HuH-7.5 (cell line): ENCODE measurements at regions not wholly inside any gene's neighbourhood (a gene's known extent, or its start where the extent isn't known, plus 50 kb on each side); places are given as distances from the start of the nearest gene placed in this dataset.
"Not testable (repeated sequence)": the region's sequence is repeated elsewhere in the genome, so short reads cannot be mapped to it uniquely, and the experiment has no call there.

Experiments
- DNase-seq: peaks from one replicate; pipeline ENCODE4 v3.0.0; 2011; ENCODE audit warnings: low spot score

- DNase-seq, result no peak
These were observed 115.2 kb upstream of the IFNE start for GRCh38 chr9:21597284-21597683.

- DNase-seq, result no peak
These were observed 116.6 kb upstream of the IFNE start for GRCh38 chr9:21598749-21599148.

GRCh38 chr9:21605489-21605931, 123.4 kb upstream of the IFNE start:
- no peak for DNase-seq

- DNase-seq, result no peak
These were observed 125.5 kb upstream of the IFNE start for GRCh38 chr9:21607576-21607975.

- no peak for DNase-seq
These were observed 126.1 kb upstream of the IFNE start for GRCh38 chr9:21608200-21608599.

GRCh38 chr9:21609506-21609905, 127.4 kb upstream of the IFNE start:
- no peak for DNase-seq

- no peak for DNase-seq
These were observed 129.8 kb upstream of the IFNE start for GRCh38 chr9:21611891-21612290.

- DNase-seq, result no peak
These were observed 132.9 kb upstream of the IFNE start for GRCh38 chr9:21615018-21615417.

GRCh38 chr9:21615446-21615845, 133.3 kb upstream of the IFNE start:
- DNase-seq, result no peak

- no peak for DNase-seq
These were observed 134.1 kb upstream of the IFNE start for GRCh38 chr9:21616082-21616778.

- DNase-seq, result no peak
These were observed 142.8 kb upstream of the IFNE start for GRCh38 chr9:21624675-21625644.

GRCh38 chr9:21626493-21626892, 144.4 kb upstream of the IFNE start:
- no peak for DNase-seq

- DNase-seq, result not testable (repeated sequence)
These were observed 146.8 kb upstream of the IFNE start for GRCh38 chr9:21628954-21629353.

- no peak for DNase-seq
These were observed 152.8 kb upstream of the IFNE start for GRCh38 chr9:21634951-21635350.

GRCh38 chr9:21638104-21638503, 156.0 kb upstream of the IFNE start:
- no peak for DNase-seq

- DNase-seq, result no peak
These were observed 149.3 kb upstream of the MTAP start for GRCh38 chr9:21653091-21653490.

- no peak for DNase-seq
These were observed 148.8 kb upstream of the MTAP start for GRCh38 chr9:21653589-21653988.

- no peak for DNase-seq
These were observed 145.4 kb upstream of the MTAP start for GRCh38 chr9:21656776-21657674.

GRCh38 chr9:21657966-21658667, 144.3 kb upstream of the MTAP start:
- DNase-seq, result no peak

- DNase-seq, result no peak
These were observed 141.5 kb upstream of the MTAP start for GRCh38 chr9:21660976-21661375.

- no peak for DNase-seq
These were observed 140.8 kb upstream of the MTAP start for GRCh38 chr9:21661626-21662025.

- DNase-seq, result no peak
These were observed 133.9 kb upstream of the MTAP start for GRCh38 chr9:21668516-21668915.
